Prostate gland (tissue), 2 donors: ENCODE measurements at regions not wholly inside any gene's neighbourhood (a gene's known extent, or its start where the extent isn't known, plus 50 kb on each side); places are given as distances from the start of the nearest gene placed in this dataset.

Experiments
- CTCF ChIP-seq, 4 experiments: fragments of 200-600 bp in 2 of 4; fragments of 450-650 bp in 2 of 4; sonication (generic) in 2 of 4; IDR thresholded peaks; 1 replicate in 3 of 4; 2 replicates in 1 of 4; pipeline ENCODE4 v1.5.1; 2016 to 2019; ENCODE audit warnings: antibody characterized with exemption in 4 of 4, mild to moderate bottlenecking in 2 of 4, moderate library complexity in 2 of 4
- POLR2A ChIP-seq: fragments of 450-650 bp; IDR thresholded peaks from one replicate; pipeline ENCODE4 v1.6.1; 2016; ENCODE audit warnings: antibody characterized with exemption, mild to moderate bottlenecking
- POLR2AphosphoS5 ChIP-seq: sonication (generic); formaldehyde crosslinking; IDR thresholded peaks from one replicate; pipeline ENCODE4 v1.6.1; 2017; ENCODE audit warnings: antibody characterized with exemption

GRCh38 chr6:137311940-137312339 lies 92.8 kb upstream of the IFNGR1 start:
- TF ChIP-seq POLR2AphosphoS5: no peak
- no peak for TF ChIP-seq CTCF (IDR thresholded peaks at IDR 0.05)
- TF ChIP-seq POLR2A: no peak
